IgD-negative memory B cell (primary cell): ENCODE measurements at regions not wholly inside any gene's neighbourhood (a gene's known extent, or its start where the extent isn't known, plus 50 kb on each side); places are given as distances from the start of the nearest gene placed in this dataset.

Source experiments
- H3K27ac Mint-ChIP-seq, 3 donors: one replicate each; pipeline ENCODE4 v1.8.0; 2020 to 2022; ENCODE audit warnings: mild to moderate bottlenecking in 3 of 3, mixed read lengths in 3 of 3, moderate library complexity in 1 of 3
- H3K27me3 Mint-ChIP-seq: one replicate; pipeline ENCODE4 v1.8.0; 2021; ENCODE audit warnings: mixed read lengths
- H3K36me3 Mint-ChIP-seq: one replicate; pipeline ENCODE4 v1.8.0; 2020; ENCODE audit warnings: mild to moderate bottlenecking, mixed read lengths
- H3K4me1 Mint-ChIP-seq, 3 donors: one replicate each; pipeline ENCODE4 v1.8.0; 2020 to 2022; ENCODE audit warnings: mixed read lengths in 3 of 3, mild to moderate bottlenecking in 1 of 3
- H3K4me3 Mint-ChIP-seq, 4 donors: one replicate each; pipeline ENCODE4 v1.8.0; 2020 to 2022; ENCODE audit warnings: mild to moderate bottlenecking in 4 of 4, mixed read lengths in 4 of 4, moderate library complexity in 3 of 4
- H3K9me3 Mint-ChIP-seq, 3 donors: one replicate each; pipeline ENCODE4 v1.8.0; 2020 to 2021; ENCODE audit warnings: mixed read lengths in 3 of 3, mild to moderate bottlenecking in 1 of 3

DNA sequence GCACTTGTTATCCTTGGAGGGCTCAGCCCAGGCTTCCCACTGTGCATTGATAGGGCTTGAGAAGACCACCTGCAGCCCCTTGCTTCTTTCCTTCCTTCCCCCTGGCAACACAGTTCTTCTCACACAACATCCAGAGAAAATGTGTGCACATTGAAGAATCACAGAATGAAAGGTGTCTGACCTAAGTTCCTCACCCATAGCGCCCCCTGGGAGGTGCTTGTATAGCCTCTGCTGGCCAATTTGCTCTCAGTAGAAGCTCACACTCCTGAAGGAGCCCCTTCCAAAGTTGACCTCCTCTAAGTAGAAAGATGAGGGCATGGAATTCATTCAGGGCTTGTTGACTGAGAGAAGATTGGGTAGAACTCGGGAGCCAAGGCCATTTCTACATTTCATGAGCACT is 758.4 kb upstream of the KLHL29 start:
- no peak overlapping the region for H3K27ac Mint-ChIP-seq
- peaks cover 3% of the 10 kb centered on the region for H3K36me3 Mint-ChIP-seq
- no peak overlapping the region for H3K4me3 Mint-ChIP-seq
- H3K9me3 Mint-ChIP-seq, result peaks cover 2 to 5% (median 5%) of the 10 kb centered on the region in 3 donors
- H3K4me1 Mint-ChIP-seq, result no peaks in the 10 kb centered on the region
- H3K27me3 Mint-ChIP-seq, result no peaks in the 10 kb centered on the region

DNA sequence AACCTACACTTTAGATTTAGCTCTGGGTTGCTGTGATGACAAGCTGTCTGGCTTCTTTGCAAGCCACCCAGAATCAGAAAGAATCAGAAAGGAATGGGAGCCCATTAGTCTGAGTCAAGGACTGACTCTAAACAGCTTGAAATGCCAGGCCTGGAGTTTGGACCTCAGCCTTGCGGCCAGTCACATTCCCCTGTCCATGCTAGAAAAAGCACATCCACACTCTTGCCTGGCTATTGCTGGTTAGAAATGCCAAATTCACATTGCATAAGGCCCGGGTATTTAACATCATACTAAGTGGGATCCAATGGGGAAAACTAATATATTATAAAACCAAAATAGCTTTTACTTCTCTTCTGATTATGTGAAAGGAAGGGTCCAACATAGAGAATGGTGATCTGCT is 756.8 kb upstream of the KLHL29 start:
- Mint-ChIP-seq H3K4me3 (no peak overlapping the region), H3K9me3 (peaks cover 4 to 5% (median 5%) of the 10 kb centered on the region in 3 donors)

GRCh38 chr2:22628906-22629305 is 756.1 kb upstream of the KLHL29 start:
- no peak overlapping the region for H3K4me3 Mint-ChIP-seq
- H3K27ac Mint-ChIP-seq, result no peak overlapping the region
- no peaks in the 10 kb centered on the region for H3K4me1 Mint-ChIP-seq
- H3K36me3 Mint-ChIP-seq, result no peaks in the 10 kb centered on the region
- peaks cover 4 to 5% (median 5%) of the 10 kb centered on the region in 3 donors for H3K9me3 Mint-ChIP-seq
- H3K27me3 Mint-ChIP-seq, result no peaks in the 10 kb centered on the region

More for the DNA sequence above, 756.8 kb upstream of the KLHL29 start:
- Mint-ChIP-seq H3K27me3 (no peaks in the 10 kb centered on the region), H3K36me3 (no peaks in the 10 kb centered on the region), H3K4me1 (no peaks in the 10 kb centered on the region), H3K27ac (no peak overlapping the region)

DNA sequence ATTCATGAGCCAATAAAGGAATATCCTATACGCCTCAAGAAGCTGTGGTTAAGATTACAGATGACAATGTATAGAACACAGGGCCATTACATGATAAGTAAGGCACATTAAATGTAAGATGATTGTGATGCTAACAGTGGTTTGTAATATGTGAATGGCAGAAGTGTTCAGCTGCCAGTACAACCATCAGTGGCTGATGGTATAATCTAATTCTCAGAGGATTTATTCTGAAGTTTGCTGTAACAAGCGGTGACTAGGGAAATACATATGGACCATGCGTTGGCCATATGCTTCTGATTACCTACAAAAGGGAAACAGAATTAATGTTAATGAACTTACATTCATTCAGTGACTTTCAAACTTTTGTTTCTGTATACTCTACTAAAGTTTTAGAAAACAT is 750.8 kb upstream of the KLHL29 start:
- H3K4me1 Mint-ChIP-seq, result no peaks in the 10 kb centered on the region
- no peaks in the 10 kb centered on the region for H3K27me3 Mint-ChIP-seq
- H3K27ac Mint-ChIP-seq, result no peak overlapping the region
- no peak overlapping the region for H3K4me3 Mint-ChIP-seq
- peaks cover 0 to 4% (median 4%) of the 10 kb centered on the region in 3 donors for H3K9me3 Mint-ChIP-seq
- no peaks in the 10 kb centered on the region for H3K36me3 Mint-ChIP-seq

DNA sequence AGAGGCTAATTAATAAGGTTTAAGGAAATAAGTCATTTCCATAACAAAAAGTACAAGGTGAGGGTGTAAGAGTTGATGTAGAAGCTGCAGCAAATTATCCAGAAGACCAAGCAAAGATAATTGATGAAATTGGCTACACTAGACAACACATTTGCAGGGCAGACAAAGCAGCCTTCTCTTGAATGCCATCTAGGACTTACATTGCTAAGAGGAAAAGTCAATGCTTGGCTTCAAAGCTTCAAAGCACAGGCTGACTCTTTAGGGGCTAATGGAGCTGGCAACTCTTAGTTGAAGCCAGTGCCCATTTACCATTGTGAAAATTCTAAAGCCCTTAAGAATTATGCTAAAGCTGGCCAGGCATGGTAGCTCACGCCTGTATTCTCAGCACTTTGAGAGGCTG is 728.6 kb upstream of the KLHL29 start:
- Mint-ChIP-seq H3K27ac (no peak overlapping the region), H3K36me3 (no peaks in the 10 kb centered on the region), H3K4me3 (no peak overlapping the region), H3K27me3 (no peaks in the 10 kb centered on the region), H3K4me1 (peaks cover 0 to 3% (median 0%) of the 10 kb centered on the region in 3 donors), H3K9me3 (peaks cover 0 to 4% (median 2%) of the 10 kb centered on the region in 3 donors)

GRCh38 chr2:22673529-22673928 is 711.5 kb upstream of the KLHL29 start:
- peaks cover 0 to 5% (median 0%) of the 10 kb centered on the region in 3 donors for H3K9me3 Mint-ChIP-seq
- H3K36me3 Mint-ChIP-seq, result no peaks in the 10 kb centered on the region
- no peaks in the 10 kb centered on the region for H3K4me1 Mint-ChIP-seq
- H3K27me3 Mint-ChIP-seq, result no peaks in the 10 kb centered on the region
- no peak overlapping the region for H3K4me3 Mint-ChIP-seq
- no peak overlapping the region for H3K27ac Mint-ChIP-seq

GRCh38 chr2:22683914-22684313 is 701.1 kb upstream of the KLHL29 start:
- Mint-ChIP-seq H3K4me1 (no peaks in the 10 kb centered on the region), H3K9me3 (peaks cover 0 to 6% (median 5%) of the 10 kb centered on the region in 3 donors), H3K27me3 (no peaks in the 10 kb centered on the region), H3K27ac (no peak overlapping the region), H3K36me3 (no peaks in the 10 kb centered on the region), H3K4me3 (no peak overlapping the region)

DNA sequence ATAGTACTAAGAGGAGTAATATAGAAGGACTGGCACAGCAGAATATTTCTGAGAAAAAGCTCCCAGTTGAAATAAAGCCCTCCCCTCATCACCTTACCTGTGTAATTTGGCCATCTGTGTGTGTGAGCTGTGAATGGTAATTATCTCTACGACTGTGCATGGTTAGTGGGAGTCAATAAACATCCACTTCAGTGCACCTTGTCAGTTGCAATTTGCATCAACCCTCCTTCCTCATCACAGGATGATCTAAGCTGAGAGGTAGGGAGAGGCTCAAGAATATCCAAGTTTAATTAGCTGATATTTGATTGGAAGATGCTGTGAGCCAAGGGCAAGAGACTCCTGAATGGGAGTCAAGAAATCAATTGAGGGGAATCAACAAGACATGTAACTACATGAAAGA is 694.9 kb upstream of the KLHL29 start:
- H3K36me3 Mint-ChIP-seq, result no peaks in the 10 kb centered on the region
- H3K27me3 Mint-ChIP-seq, result no peaks in the 10 kb centered on the region
- H3K4me1 Mint-ChIP-seq, result no peaks in the 10 kb centered on the region
- no peak overlapping the region for H3K27ac Mint-ChIP-seq
- no peak overlapping the region for H3K4me3 Mint-ChIP-seq
- peaks cover 0 to 6% (median 5%) of the 10 kb centered on the region in 3 donors for H3K9me3 Mint-ChIP-seq

GRCh38 chr2:22691666-22692065 is 693.3 kb upstream of the KLHL29 start:
- Mint-ChIP-seq H3K27me3 (no peaks in the 10 kb centered on the region), H3K27ac (no peak overlapping the region), H3K4me1 (no peaks in the 10 kb centered on the region), H3K4me3 (no peak overlapping the region), H3K36me3 (peaks cover under 1% of the 10 kb centered on the region), H3K9me3 (peaks cover 0 to 6% (median 3%) of the 10 kb centered on the region in 3 donors)

- Mint-ChIP-seq H3K4me3 (no peak overlapping the region), H3K4me1 (no peaks in the 10 kb centered on the region), H3K36me3 (peaks cover 4% of the 10 kb centered on the region)
Measured at GRCh38 chr2:22692746-22693145, 692.2 kb upstream of the KLHL29 start.

DNA sequence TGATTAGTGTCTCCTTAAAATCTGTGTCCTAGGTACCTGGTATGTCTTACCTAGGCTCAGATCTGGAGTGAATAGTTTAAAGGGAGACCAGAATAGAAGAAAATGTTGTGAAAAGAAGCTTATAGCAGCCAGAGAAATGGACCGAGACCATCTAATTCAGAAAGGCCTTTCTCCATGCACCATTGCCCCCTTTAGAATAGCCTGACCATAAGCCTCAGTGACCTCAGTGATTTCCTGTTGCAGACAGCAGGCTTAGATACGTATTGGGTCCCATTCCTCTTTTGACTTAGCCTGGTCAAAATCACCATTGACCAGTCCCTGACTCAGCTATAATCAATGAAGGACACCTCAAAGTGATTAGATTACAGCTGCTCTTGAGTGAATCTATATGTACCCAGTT is 690.7 kb upstream of the KLHL29 start:
- no peaks in the 10 kb centered on the region for H3K27me3 Mint-ChIP-seq
- peaks cover 4% of the 10 kb centered on the region for H3K36me3 Mint-ChIP-seq
- H3K4me1 Mint-ChIP-seq, result no peaks in the 10 kb centered on the region
- no peak overlapping the region for H3K27ac Mint-ChIP-seq
- no peak overlapping the region for H3K4me3 Mint-ChIP-seq
- no peaks in the 10 kb centered on the region for H3K9me3 Mint-ChIP-seq

More at GRCh38 chr2:22692746-22693145, 692.2 kb upstream of the KLHL29 start:
- Mint-ChIP-seq H3K9me3 (peaks cover 0 to 4% (median 0%) of the 10 kb centered on the region in 3 donors), H3K27me3 (no peaks in the 10 kb centered on the region), H3K27ac (no peak overlapping the region)

DNA sequence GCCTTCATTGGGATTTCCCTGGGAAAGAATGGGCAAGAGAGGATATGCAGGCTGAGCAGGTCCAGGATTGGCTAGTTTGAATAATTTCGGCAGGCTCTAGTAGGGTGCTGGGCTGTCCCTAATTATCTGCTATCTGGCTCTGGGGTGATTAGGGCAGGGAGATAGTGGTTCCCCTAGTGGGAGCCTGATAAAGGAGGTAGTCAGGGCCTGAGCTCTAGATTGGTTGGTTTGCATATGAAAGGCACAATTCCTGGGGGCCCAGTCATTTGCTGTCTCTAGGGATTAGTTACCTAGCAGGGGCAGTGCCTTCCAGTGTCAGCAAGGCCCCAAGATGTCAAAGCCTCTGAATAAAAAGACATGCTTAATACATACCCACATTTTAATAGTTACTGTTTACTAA is 690.1 kb upstream of the KLHL29 start:
- H3K4me3 Mint-ChIP-seq, result no peak overlapping the region
- no peak overlapping the region for H3K27ac Mint-ChIP-seq
- H3K27me3 Mint-ChIP-seq, result no peaks in the 10 kb centered on the region
- H3K4me1 Mint-ChIP-seq, result no peaks in the 10 kb centered on the region
- peaks cover 4% of the 10 kb centered on the region for H3K36me3 Mint-ChIP-seq
- no peaks in the 10 kb centered on the region for H3K9me3 Mint-ChIP-seq

GRCh38 chr2:22697054-22697788 is 687.8 kb upstream of the KLHL29 start:
- H3K27me3 Mint-ChIP-seq, result no peaks in the 10 kb centered on the region

GRCh38 chr2:22701561-22702160 is 683.3 kb upstream of the KLHL29 start:
- peaks cover 0 to 8% (median 3%) of the 10 kb centered on the region in 3 donors for H3K9me3 Mint-ChIP-seq
- H3K4me1 Mint-ChIP-seq, result no peaks in the 10 kb centered on the region
- peaks cover 4% of the 10 kb centered on the region for H3K36me3 Mint-ChIP-seq
- H3K4me3 Mint-ChIP-seq, result no peak overlapping the region
- H3K27ac Mint-ChIP-seq, result no peak overlapping the region
- no peaks in the 10 kb centered on the region for H3K27me3 Mint-ChIP-seq

More at GRCh38 chr2:22697054-22697788, 687.8 kb upstream of the KLHL29 start:
- Mint-ChIP-seq H3K36me3 (peaks cover 4% of the 10 kb centered on the region), H3K4me1 (no peaks in the 10 kb centered on the region), H3K27ac (no peak overlapping the region), H3K9me3 (no peaks in the 10 kb centered on the region), H3K4me3 (no peak overlapping the region)

DNA sequence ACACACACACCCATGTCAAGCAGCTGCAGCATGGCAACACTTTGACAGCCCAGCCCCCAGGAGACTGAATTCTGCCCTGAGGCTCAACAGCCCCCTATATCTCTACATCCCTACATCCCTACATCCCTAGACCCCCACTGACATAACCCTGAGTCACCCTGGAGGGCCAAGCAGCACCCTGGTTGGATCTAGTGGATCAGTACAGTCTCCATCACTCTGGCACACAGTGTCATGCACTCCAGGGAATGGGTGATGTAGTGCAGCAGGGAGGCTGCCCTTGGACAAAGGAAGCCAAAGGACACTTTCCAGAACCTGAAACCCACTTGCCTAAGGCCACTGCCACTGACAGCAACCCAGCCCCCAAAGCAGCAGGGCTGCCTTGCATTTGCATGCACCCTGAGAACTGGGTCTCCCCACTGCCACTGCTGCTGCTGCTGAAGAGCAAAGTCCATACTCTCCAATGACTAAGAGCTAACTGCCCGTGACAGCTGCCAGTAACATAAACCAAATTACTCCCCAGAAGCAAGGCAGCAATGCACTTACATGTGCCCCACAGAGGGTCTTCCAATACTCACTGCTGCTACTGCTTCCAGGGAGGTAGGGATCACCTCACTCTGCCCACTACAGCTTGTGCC is 681.6 kb upstream of the KLHL29 start:
- peaks cover 3 to 8% (median 6%) of the 10 kb centered on the region in 3 donors for H3K9me3 Mint-ChIP-seq
- no peaks in the 10 kb centered on the region for H3K4me1 Mint-ChIP-seq
- H3K36me3 Mint-ChIP-seq, result no peaks in the 10 kb centered on the region
- no peak overlapping the region for H3K27ac Mint-ChIP-seq
- no peaks in the 10 kb centered on the region for H3K27me3 Mint-ChIP-seq
- H3K4me3 Mint-ChIP-seq, result no peak overlapping the region
